ENCODE measurements at regions not wholly inside any gene's neighbourhood (a gene's known extent, or its start where the extent isn't known, plus 50 kb on each side); places are given as distances from the start of the nearest gene placed in this dataset.
A peak's percentile ranks its signal among the peaks of the same experiment; 100 is the strongest.

- peak; percentile 46 for TF ChIP-seq EP300 (IDR thresholded peaks at IDR 0.05)
- TF ChIP-seq CTCF (IDR thresholded peaks at IDR 0.05), result no peak
Observed at GRCh38 chr6:24004062-24004461, 122.0 kb upstream of the NRSN1 start.

Data from esophagus muscularis mucosa (tissue), 3 donors.